ENCODE measurements at regions not wholly inside any gene's neighbourhood (a gene's known extent, or its start where the extent isn't known, plus 50 kb on each side); places are given as distances from the start of the nearest gene placed in this dataset.

GRCh38 chrX:104428231-104428630 is 137.8 kb upstream of the IL1RAPL2 start:
- intact Hi-C loops (cut with micrococcal nuclease) = no loop called here

DNA sequence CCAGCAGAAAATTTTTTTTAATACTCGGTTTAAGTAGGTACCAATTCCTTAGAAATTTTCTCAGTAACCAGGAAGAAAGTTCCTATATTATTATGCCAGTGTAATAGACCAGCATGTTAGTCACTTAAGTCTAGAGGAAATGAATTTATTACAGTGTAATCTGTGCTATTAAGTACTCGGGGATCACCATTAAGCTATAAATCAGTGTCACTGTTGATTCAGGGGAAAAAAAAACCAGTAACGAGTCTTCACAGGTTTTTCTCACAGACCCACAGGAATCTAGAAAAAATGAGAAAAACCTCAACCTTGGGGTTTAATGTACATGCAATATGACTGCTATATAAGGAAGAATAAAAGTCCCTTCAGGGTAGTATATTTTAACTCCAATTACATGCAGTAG is 138.3 kb upstream of the IL1RAPL2 start:
- intact Hi-C loops (cut with micrococcal nuclease) = no loop called here
- no peaks in the 10 kb centered on the region for H3K4me1 Mint-ChIP-seq
- no peak for DNase-seq
- Histone ChIP-seq H3K9ac (ENCODE audit: insufficient read depth, low read length, poor library complexity, severe bottlenecking) (no peak overlapping the region), H3K4me3 (replicated peaks in 1 of 3; ENCODE audit: low read depth in 2 of 3, low read length in 3 of 3) (no peak overlapping the region), H3K79me2 (ENCODE audit: insufficient read depth, low read length) (no peaks in the 10 kb centered on the region), H3K27ac (ENCODE audit: low read depth in 1 of 2, low read length in 2 of 2) (no peak overlapping the region), H2AFZ (ENCODE audit: insufficient read depth, low read depth, low read length, poor library complexity, severe bottlenecking) (no peak overlapping the region), H3K27me3 (ENCODE audit: control insufficient read depth in 2 of 2, insufficient read depth in 2 of 2, low read length in 2 of 2) (no peaks in the 10 kb centered on the region), H3K9me3 (replicated peaks in 1 of 2; ENCODE audit: control insufficient read depth in 1 of 2, insufficient read depth in 1 of 2, low read length in 2 of 2) (no peaks in the 10 kb centered on the region), H3K4me2 (replicated peaks; ENCODE audit: extremely low read depth, low read length, poor library complexity, severe bottlenecking) (no peak overlapping the region), H3K4me1 (ENCODE audit: control insufficient read depth in 1 of 2, insufficient read depth in 2 of 2, low read length in 2 of 2) (no peaks in the 10 kb centered on the region), H4K20me1 (ENCODE audit: insufficient read depth, low read length) (no peaks in the 10 kb centered on the region), H3K36me3 (replicated peaks in 1 of 2; ENCODE audit: control insufficient read depth in 1 of 2, insufficient read depth in 2 of 2, low read length in 2 of 2) (no peaks in the 10 kb centered on the region)
- H3K4me3 Mint-ChIP-seq = no peak overlapping the region
- no peak overlapping the region for H3K27ac Mint-ChIP-seq
- H3K9me3 Mint-ChIP-seq = peaks cover 0 to 3% (median 0%) of the 10 kb centered on the region in 7 donors
- TF ChIP-seq, protein P1, sequence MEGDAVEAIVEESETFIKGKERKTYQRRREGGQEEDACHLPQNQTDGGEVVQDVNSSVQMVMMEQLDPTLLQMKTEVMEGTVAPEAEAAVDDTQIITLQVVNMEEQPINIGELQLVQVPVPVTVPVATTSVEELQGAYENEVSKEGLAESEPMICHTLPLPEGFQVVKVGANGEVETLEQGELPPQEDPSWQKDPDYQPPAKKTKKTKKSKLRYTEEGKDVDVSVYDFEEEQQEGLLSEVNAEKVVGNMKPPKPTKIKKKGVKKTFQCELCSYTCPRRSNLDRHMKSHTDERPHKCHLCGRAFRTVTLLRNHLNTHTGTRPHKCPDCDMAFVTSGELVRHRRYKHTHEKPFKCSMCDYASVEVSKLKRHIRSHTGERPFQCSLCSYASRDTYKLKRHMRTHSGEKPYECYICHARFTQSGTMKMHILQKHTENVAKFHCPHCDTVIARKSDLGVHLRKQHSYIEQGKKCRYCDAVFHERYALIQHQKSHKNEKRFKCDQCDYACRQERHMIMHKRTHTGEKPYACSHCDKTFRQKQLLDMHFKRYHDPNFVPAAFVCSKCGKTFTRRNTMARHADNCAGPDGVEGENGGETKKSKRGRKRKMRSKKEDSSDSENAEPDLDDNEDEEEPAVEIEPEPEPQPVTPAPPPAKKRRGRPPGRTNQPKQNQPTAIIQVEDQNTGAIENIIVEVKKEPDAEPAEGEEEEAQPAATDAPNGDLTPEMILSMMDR (IDR thresholded peaks at IDR 0.05) = no peak
- WGBS (ENCODE audit: insufficient coverage) = no CpG with 5 or more reads among the region's 3 CpGs
- no peaks in the 10 kb centered on the region for H3K36me3 Mint-ChIP-seq
- peaks cover 0 to 8% (median 2%) of the 10 kb centered on the region in 3 donors for H3K27me3 Mint-ChIP-seq (ENCODE audit: low read depth in 3 of 3)

More at GRCh38 chrX:104428231-104428630, 137.8 kb upstream of the IL1RAPL2 start:
- Histone ChIP-seq H3K9me3 (replicated peaks in 1 of 2; ENCODE audit: control insufficient read depth in 1 of 2, insufficient read depth in 1 of 2, low read length in 2 of 2) (no peaks in the 10 kb centered on the region), H3K79me2 (ENCODE audit: insufficient read depth, low read length) (no peaks in the 10 kb centered on the region), H3K9ac (ENCODE audit: insufficient read depth, low read length, poor library complexity, severe bottlenecking) (no peak overlapping the region), H3K27ac (ENCODE audit: low read depth in 1 of 2, low read length in 2 of 2) (no peak overlapping the region), H2AFZ (ENCODE audit: insufficient read depth, low read depth, low read length, poor library complexity, severe bottlenecking) (no peak overlapping the region), H4K20me1 (ENCODE audit: insufficient read depth, low read length) (no peaks in the 10 kb centered on the region), H3K4me2 (replicated peaks; ENCODE audit: extremely low read depth, low read length, poor library complexity, severe bottlenecking) (no peak overlapping the region), H3K27me3 (ENCODE audit: control insufficient read depth in 2 of 2, insufficient read depth in 2 of 2, low read length in 2 of 2) (no peaks in the 10 kb centered on the region), H3K4me1 (ENCODE audit: control insufficient read depth in 1 of 2, insufficient read depth in 2 of 2, low read length in 2 of 2) (no peaks in the 10 kb centered on the region), H3K4me3 (replicated peaks in 1 of 3; ENCODE audit: low read depth in 2 of 3, low read length in 3 of 3) (no peak overlapping the region), H3K36me3 (replicated peaks in 1 of 2; ENCODE audit: control insufficient read depth in 1 of 2, insufficient read depth in 2 of 2, low read length in 2 of 2) (no peaks in the 10 kb centered on the region)
- TF ChIP-seq, protein P1 (IDR thresholded peaks at IDR 0.05) = no peak
- H3K4me3 Mint-ChIP-seq = no peak overlapping the region
- DNase-seq = no peak
- H3K9me3 Mint-ChIP-seq = peaks cover 0 to 3% (median 0%) of the 10 kb centered on the region in 7 donors
- peaks cover 0 to 8% (median 2%) of the 10 kb centered on the region in 3 donors for H3K27me3 Mint-ChIP-seq (ENCODE audit: low read depth in 3 of 3)
- no peak overlapping the region for H3K27ac Mint-ChIP-seq
- no peaks in the 10 kb centered on the region for H3K36me3 Mint-ChIP-seq
- WGBS (ENCODE audit: insufficient coverage) = no CpG with 5 or more reads among the region's 2 CpGs
- no peaks in the 10 kb centered on the region for H3K4me1 Mint-ChIP-seq

Measured in CD14-positive monocyte (primary cell).